Type B pancreatic cell (in vitro differentiated cells): ENCODE measurements at regions not wholly inside any gene's neighbourhood (a gene's known extent, or its start where the extent isn't known, plus 50 kb on each side); places are given as distances from the start of the nearest gene placed in this dataset.

Experiments
- DNase-seq: peaks from one replicate; pipeline ENCODE4 v3.0.0; 2021; ENCODE audit warnings: mixed read lengths; ENCODE audit not compliant: unreplicated experiment; ENCODE audit errors: extremely low spot score
- H3K27ac Mint-ChIP-seq: 2 replicates; pipeline ENCODE4 v1.8.0; 2021; ENCODE audit warnings: mild to moderate bottlenecking, mixed read lengths
- H3K27me3 Mint-ChIP-seq: 2 replicates; pipeline ENCODE4 v1.8.0; 2021; ENCODE audit warnings: mixed read lengths
- H3K36me3 Mint-ChIP-seq: 2 replicates; pipeline ENCODE4 v1.8.0; 2021; ENCODE audit warnings: mixed read lengths
- H3K4me1 Mint-ChIP-seq: one replicate; pipeline ENCODE4 v1.8.0; 2021; ENCODE audit warnings: mixed read lengths; ENCODE audit not compliant: unreplicated experiment
- H3K4me3 Mint-ChIP-seq: 2 replicates; pipeline ENCODE4 v1.8.0; 2021; ENCODE audit warnings: mild to moderate bottlenecking, mixed read lengths
- H3K9me3 Mint-ChIP-seq: 2 replicates; pipeline ENCODE4 v1.8.0; 2021; ENCODE audit warnings: mixed read lengths
- CTCF ChIP-seq: fragments of 200-600 bp; sonication (generic); conservative IDR thresholded peaks from 2 replicates; pipeline ENCODE4 v1.5.0; 2021; ENCODE audit warnings: antibody characterized with exemption, mild to moderate bottlenecking

- H3K9me3 Mint-ChIP-seq = no peaks in the 10 kb centered on the region
- H3K4me1 Mint-ChIP-seq = no peaks in the 10 kb centered on the region
- no peaks in the 10 kb centered on the region for H3K27me3 Mint-ChIP-seq
- TF ChIP-seq CTCF = no peak
- H3K4me3 Mint-ChIP-seq = no peak overlapping the region
- no peak for DNase-seq
- H3K27ac Mint-ChIP-seq = no peak overlapping the region
- no peaks in the 10 kb centered on the region for H3K36me3 Mint-ChIP-seq
These were observed 256.9 kb upstream of the ST8SIA4 start for GRCh38 chr5:101160002-101160401.

DNA sequence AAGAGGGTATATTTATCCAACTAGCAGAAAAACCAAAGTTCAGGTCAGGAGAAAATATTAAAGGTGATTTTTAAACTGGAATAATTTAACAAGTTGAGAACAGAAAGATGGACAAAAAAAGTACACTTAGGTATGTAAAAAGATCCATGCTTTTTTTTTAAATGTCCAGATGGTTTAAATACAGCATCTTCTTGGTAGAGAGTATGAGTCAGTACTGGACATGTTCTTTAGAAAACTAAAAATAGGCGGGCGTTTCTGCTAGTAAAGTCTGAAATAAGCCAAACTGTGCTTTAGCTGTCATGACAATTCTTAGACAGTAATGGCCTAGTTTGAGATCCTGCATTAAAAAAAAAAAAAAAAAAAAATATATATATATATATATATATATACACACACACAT, 255.9 kb upstream of the ST8SIA4 start:
- no peaks in the 10 kb centered on the region for H3K36me3 Mint-ChIP-seq
- TF ChIP-seq CTCF = no peak
- no peak overlapping the region for H3K4me3 Mint-ChIP-seq
- H3K27me3 Mint-ChIP-seq = no peaks in the 10 kb centered on the region
- no peaks in the 10 kb centered on the region for H3K9me3 Mint-ChIP-seq
- DNase-seq = no peak
- no peaks in the 10 kb centered on the region for H3K4me1 Mint-ChIP-seq
- H3K27ac Mint-ChIP-seq = no peak overlapping the region

DNA sequence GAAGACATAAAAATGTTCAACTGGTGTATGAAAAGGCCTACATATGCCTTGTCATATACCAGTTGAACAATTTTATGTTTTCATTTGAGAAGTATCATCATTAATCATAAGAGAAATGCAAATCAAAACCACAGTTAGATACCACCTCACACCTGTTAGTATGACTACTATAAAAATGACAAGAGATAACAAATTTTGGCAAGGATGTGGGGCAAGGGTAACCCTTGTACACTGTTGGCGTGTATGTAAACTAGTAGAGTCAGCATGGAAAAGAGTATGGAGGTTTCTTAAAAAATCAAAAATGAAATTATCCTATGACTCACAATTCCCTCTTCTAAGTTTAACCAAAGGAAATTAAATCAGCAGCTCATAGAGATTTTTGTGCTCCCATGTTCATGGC, 250.4 kb upstream of the ST8SIA4 start:
- H3K27me3 Mint-ChIP-seq = no peaks in the 10 kb centered on the region
- H3K4me3 Mint-ChIP-seq = no peak overlapping the region
- DNase-seq = no peak
- H3K36me3 Mint-ChIP-seq = no peaks in the 10 kb centered on the region
- H3K4me1 Mint-ChIP-seq = no peaks in the 10 kb centered on the region
- no peaks in the 10 kb centered on the region for H3K9me3 Mint-ChIP-seq
- no peak overlapping the region for H3K27ac Mint-ChIP-seq
- no peak for TF ChIP-seq CTCF

DNA sequence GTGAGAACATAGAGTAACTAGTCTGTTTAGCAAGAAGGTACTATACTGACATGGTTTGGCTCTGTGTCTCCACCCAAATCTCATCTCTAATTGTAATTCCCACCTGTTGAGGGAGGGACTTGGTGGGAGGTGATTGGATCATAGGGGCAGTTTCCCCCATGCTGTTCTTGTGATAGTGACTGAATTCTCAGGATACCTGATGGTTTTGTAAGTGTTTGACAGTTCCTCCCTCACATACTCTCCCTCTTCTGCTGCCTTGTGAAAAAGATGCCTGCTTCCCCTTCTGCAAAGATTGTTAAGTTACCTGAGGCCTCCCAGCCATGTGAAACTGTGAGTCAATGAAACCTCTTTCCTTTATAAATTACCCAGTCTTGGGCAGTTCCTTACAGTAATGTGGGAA, 240.4 kb upstream of the ST8SIA4 start:
- H3K4me1 Mint-ChIP-seq = no peaks in the 10 kb centered on the region
- H3K27ac Mint-ChIP-seq = no peak overlapping the region
- DNase-seq = no peak
- no peak for TF ChIP-seq CTCF
- no peaks in the 10 kb centered on the region for H3K36me3 Mint-ChIP-seq
- no peak overlapping the region for H3K4me3 Mint-ChIP-seq
- H3K9me3 Mint-ChIP-seq = no peaks in the 10 kb centered on the region
- H3K27me3 Mint-ChIP-seq = no peaks in the 10 kb centered on the region

GRCh38 chr5:101142102-101142501, 239.0 kb upstream of the ST8SIA4 start:
- H3K4me1 Mint-ChIP-seq = no peaks in the 10 kb centered on the region
- no peaks in the 10 kb centered on the region for H3K9me3 Mint-ChIP-seq
- no peak for DNase-seq
- no peak overlapping the region for H3K4me3 Mint-ChIP-seq
- no peak overlapping the region for H3K27ac Mint-ChIP-seq
- no peaks in the 10 kb centered on the region for H3K36me3 Mint-ChIP-seq
- H3K27me3 Mint-ChIP-seq = no peaks in the 10 kb centered on the region
- TF ChIP-seq CTCF = no peak

- Mint-ChIP-seq H3K4me1 (no peaks in the 10 kb centered on the region), H3K27me3 (no peaks in the 10 kb centered on the region), H3K4me3 (no peak overlapping the region), H3K36me3 (no peaks in the 10 kb centered on the region), H3K9me3 (no peaks in the 10 kb centered on the region), H3K27ac (no peak overlapping the region)
- DNase-seq = no peak
- TF ChIP-seq CTCF = no peak
These were observed 233.4 kb upstream of the ST8SIA4 start for GRCh38 chr5:101136454-101136853.
